GM12864 (cell line): ENCODE measurements at regions not wholly inside any gene's neighbourhood (a gene's known extent, or its start where the extent isn't known, plus 50 kb on each side); places are given as distances from the start of the nearest gene placed in this dataset.
"Not testable (repeated sequence)": the region's sequence is repeated elsewhere in the genome, so short reads cannot be mapped to it uniquely, and the experiment has no call there.

Source experiments
- DNase-seq: peaks from one replicate; pipeline ENCODE4 v3.0.0-alpha.2; 2011; ENCODE audit warnings: low read depth
- H3K4me3 ChIP-seq: 2 replicates; pipeline ENCODE4 v1.5.1; 2011; ENCODE audit warnings: mild to moderate bottlenecking, low read depth, low read length, control low read depth
- TF ChIP-seq, protein P1 (sequence below): IDR thresholded peaks from 2 replicates; pipeline ENCODE4 v1.5.1; 2011; ENCODE audit warnings: low read depth, mild to moderate bottlenecking, moderate library complexity, low read length, control low read depth, inconsistent platforms; ENCODE audit errors: missing control alignments

- DNase-seq: no peak
- TF ChIP-seq, protein P1, sequence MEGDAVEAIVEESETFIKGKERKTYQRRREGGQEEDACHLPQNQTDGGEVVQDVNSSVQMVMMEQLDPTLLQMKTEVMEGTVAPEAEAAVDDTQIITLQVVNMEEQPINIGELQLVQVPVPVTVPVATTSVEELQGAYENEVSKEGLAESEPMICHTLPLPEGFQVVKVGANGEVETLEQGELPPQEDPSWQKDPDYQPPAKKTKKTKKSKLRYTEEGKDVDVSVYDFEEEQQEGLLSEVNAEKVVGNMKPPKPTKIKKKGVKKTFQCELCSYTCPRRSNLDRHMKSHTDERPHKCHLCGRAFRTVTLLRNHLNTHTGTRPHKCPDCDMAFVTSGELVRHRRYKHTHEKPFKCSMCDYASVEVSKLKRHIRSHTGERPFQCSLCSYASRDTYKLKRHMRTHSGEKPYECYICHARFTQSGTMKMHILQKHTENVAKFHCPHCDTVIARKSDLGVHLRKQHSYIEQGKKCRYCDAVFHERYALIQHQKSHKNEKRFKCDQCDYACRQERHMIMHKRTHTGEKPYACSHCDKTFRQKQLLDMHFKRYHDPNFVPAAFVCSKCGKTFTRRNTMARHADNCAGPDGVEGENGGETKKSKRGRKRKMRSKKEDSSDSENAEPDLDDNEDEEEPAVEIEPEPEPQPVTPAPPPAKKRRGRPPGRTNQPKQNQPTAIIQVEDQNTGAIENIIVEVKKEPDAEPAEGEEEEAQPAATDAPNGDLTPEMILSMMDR: no peak
- H3K4me3 ChIP-seq: no peak overlapping the region
Observed at GRCh38 chr2:189231719-189232323, 52.3 kb upstream of the COL5A2 start.

DNA sequence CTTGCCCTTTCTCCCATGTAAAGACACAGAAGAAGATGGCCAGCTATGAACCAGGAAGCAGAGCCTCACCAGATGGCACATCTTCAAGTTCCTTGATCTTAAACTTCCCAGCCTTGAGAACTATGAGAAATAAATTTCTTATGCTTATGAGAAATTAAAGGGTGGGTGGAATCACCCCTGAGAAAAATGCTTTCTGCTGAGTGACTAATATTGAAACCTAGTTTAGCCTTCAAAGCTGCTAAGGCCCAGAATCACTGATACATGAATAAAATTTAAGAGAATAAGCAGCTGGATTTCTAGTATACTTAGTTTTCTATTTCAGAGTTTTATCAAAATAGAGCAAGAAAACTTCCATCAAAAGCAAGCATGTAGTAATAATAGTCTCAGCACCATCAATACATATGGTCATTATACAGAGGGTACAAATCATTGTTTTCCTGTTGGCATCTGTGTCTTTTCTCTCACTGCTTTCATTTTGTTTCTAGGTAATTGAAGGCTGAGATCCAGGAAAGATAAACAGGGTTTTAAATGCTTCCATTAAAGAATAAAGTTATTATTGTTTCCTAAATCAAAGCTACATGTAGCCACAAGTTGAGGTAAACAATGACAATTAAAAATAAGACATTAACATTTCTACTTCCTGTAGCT lies 53.3 kb upstream of the COL5A2 start:
- TF ChIP-seq, protein P1: no peak
- no peak for DNase-seq

GRCh38 chr2:189233527-189233926 lies 54.0 kb upstream of the COL5A2 start:
- H3K4me3 ChIP-seq: no peak overlapping the region
- DNase-seq: no peak
- TF ChIP-seq, protein P1: no peak

More for the DNA sequence above, 53.3 kb upstream of the COL5A2 start:
- no peak overlapping the region for H3K4me3 ChIP-seq

GRCh38 chr2:189234991-189235390 lies 55.4 kb upstream of the COL5A2 start:
- H3K4me3 ChIP-seq: no peak overlapping the region
- TF ChIP-seq, protein P1: no peak
- no peak for DNase-seq

DNA sequence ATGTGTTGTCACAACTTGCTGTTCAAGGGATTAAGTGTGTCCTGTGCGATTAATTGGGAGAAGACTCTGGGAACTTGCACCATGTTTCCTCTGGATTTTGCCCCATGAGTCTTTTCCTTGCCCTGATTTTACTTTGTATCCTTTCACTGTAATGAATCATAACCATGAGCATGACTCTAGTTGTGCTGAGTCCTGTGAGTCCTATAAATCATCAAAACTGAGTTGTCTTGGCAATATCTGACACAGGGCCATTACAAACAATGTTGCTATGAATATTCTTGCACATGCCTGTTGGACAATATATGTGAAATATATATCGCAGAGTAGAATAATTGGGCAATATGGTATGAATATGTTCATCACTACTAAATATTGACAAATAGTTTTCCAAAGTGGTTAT lies 56.5 kb upstream of the COL5A2 start:
- no peak for DNase-seq
- H3K4me3 ChIP-seq: no peak overlapping the region
- TF ChIP-seq, protein P1: no peak

GRCh38 chr2:189238903-189239302 lies 59.3 kb upstream of the COL5A2 start:
- H3K4me3 ChIP-seq: no peak overlapping the region
- DNase-seq: no peak
- TF ChIP-seq, protein P1: no peak

- DNase-seq, H3K4me3 ChIP-seq: not testable (repeated sequence)
Observed at GRCh38 chr2:189243843-189244242, 64.3 kb upstream of the COL5A2 start.
